Loucy (cell line): ENCODE measurements at regions not wholly inside any gene's neighbourhood (a gene's known extent, or its start where the extent isn't known, plus 50 kb on each side); places are given as distances from the start of the nearest gene placed in this dataset.
A peak's percentile ranks its signal among the peaks of the same experiment; 100 is the strongest.

ENCODE experiments used
- H2AFZ ChIP-seq: fragments of 200-600 bp; sonication (generic); 2 replicates; pipeline ENCODE4 v1.6.0; 2016; ENCODE audit warnings: antibody characterized with exemption, mild to moderate bottlenecking, low read length, moderate library complexity
- H3F3A ChIP-seq: fragments of 200-600 bp; 2 replicates; pipeline ENCODE4 v1.6.0; 2016; ENCODE audit warnings: antibody characterized with exemption, low read depth, mild to moderate bottlenecking
- H3K27me3 ChIP-seq: fragments of 200-600 bp; sonication (generic); 2 replicates; pipeline ENCODE4 v1.6.1; 2014; ENCODE audit warnings: low read length, mild to moderate bottlenecking; ENCODE audit not compliant: insufficient read depth, poor library complexity, severe bottlenecking
- H3K36me3 ChIP-seq: fragments of 200-600 bp; sonication (generic); 2 replicates; pipeline ENCODE4 v1.6.1; 2016; ENCODE audit warnings: low read length; ENCODE audit not compliant: insufficient read depth
- H3K4me1 ChIP-seq: fragments of 200-600 bp; sonication (generic); 2 replicates; pipeline ENCODE4 v1.5.1; 2014; ENCODE audit warnings: low read length, mild to moderate bottlenecking; ENCODE audit not compliant: insufficient read depth, poor library complexity, severe bottlenecking
- H3K4me2 ChIP-seq: fragments of 200-600 bp; sonication (generic); 2 replicates; pipeline ENCODE4 v1.6.0; 2014; ENCODE audit warnings: antibody characterized with exemption, low read length, low read depth, mild to moderate bottlenecking; ENCODE audit not compliant: poor library complexity, severe bottlenecking
- H3K4me3 ChIP-seq: fragments of 200-600 bp; sonication (generic); 2 replicates; pipeline ENCODE4 v1.5.1; 2014; ENCODE audit warnings: low read length, mild to moderate bottlenecking, mixed read lengths; ENCODE audit not compliant: poor library complexity, severe bottlenecking
- H3K79me2 ChIP-seq: fragments of 200-600 bp; sonication (generic); 2 replicates; pipeline ENCODE4 v1.6.1; 2014; ENCODE audit warnings: low read length; ENCODE audit not compliant: insufficient read depth
- H3K9ac ChIP-seq: fragments of 200-600 bp; sonication (generic); 2 replicates; pipeline ENCODE4 v1.6.0; 2014; ENCODE audit warnings: mild to moderate bottlenecking, low read depth, low read length, moderate library complexity; ENCODE audit not compliant: poor library complexity, severe bottlenecking
- H3K9me2 ChIP-seq: fragments of 200-600 bp; sonication (generic); replicated peaks from 2 replicates; pipeline ENCODE4 v1.6.1; 2016; ENCODE audit warnings: low read depth, low read length, mixed read lengths
- H3K9me3 ChIP-seq: fragments of 200-600 bp; sonication (generic); 2 replicates; pipeline ENCODE4 v1.6.1; 2014; ENCODE audit warnings: mild to moderate bottlenecking, antibody characterized with exemption, low read length, low read depth; ENCODE audit not compliant: insufficient read depth
- H4K20me1 ChIP-seq: fragments of 200-600 bp; sonication (generic); 2 replicates; pipeline ENCODE4 v1.6.0; 2014; ENCODE audit warnings: antibody characterized with exemption, low read length, mild to moderate bottlenecking; ENCODE audit not compliant: insufficient read depth, poor library complexity, severe bottlenecking
- EZH2phosphoT487 ChIP-seq: fragments of 200-600 bp; IDR thresholded peaks from 2 replicates; pipeline ENCODE4 v1.6.1; 2018; ENCODE audit warnings: antibody characterized with exemption, mild to moderate bottlenecking, moderate library complexity, borderline replicate concordance
- TF ChIP-seq, protein P1 (sequence below): fragments of 200-600 bp; sonication (generic); conservative IDR thresholded peaks from 2 replicates; pipeline ENCODE4 v1.5.1; 2014; ENCODE audit warnings: mild to moderate bottlenecking, antibody characterized with exemption, low read length

DNA sequence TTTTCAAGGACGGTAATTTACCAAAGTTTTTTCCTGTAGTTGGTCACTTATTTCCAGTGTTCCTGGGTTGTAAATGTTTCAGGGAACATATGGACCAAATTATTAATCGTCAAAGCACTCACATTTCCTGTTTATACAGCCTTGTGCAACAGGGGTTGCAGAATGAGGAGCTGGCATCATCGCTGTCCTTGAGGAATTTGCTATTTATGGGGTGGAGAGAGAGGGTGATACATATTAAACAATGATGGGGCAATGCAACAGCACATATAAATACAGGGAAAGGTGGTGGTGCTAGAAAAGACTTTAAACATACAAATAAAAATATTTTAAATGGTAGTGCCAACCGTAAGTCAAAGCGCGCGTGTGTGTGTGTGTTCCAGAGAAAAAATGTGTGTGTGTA is 369.8 kb downstream of the NPHP4 start:
- Histone ChIP-seq H3K36me3 (no peaks in the 10 kb centered on the region), H4K20me1 (no peaks in the 10 kb centered on the region), H3K79me2 (no peaks in the 10 kb centered on the region), H3K4me1 (no peaks in the 10 kb centered on the region), H3K27me3 (no peaks in the 10 kb centered on the region), H3F3A (no peaks in the 10 kb centered on the region), H3K4me3 (no peak overlapping the region), H3K4me2 (no peak overlapping the region), H3K9me3 (no peaks in the 10 kb centered on the region; the same call in 1 of the 2 replicates), H2AFZ (no peak overlapping the region), H3K9me2 (no peaks in the 10 kb centered on the region), H3K9ac (no peak overlapping the region)
- TF ChIP-seq, protein P1, sequence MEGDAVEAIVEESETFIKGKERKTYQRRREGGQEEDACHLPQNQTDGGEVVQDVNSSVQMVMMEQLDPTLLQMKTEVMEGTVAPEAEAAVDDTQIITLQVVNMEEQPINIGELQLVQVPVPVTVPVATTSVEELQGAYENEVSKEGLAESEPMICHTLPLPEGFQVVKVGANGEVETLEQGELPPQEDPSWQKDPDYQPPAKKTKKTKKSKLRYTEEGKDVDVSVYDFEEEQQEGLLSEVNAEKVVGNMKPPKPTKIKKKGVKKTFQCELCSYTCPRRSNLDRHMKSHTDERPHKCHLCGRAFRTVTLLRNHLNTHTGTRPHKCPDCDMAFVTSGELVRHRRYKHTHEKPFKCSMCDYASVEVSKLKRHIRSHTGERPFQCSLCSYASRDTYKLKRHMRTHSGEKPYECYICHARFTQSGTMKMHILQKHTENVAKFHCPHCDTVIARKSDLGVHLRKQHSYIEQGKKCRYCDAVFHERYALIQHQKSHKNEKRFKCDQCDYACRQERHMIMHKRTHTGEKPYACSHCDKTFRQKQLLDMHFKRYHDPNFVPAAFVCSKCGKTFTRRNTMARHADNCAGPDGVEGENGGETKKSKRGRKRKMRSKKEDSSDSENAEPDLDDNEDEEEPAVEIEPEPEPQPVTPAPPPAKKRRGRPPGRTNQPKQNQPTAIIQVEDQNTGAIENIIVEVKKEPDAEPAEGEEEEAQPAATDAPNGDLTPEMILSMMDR, result no peak
- no peak for TF ChIP-seq EZH2phosphoT487

DNA sequence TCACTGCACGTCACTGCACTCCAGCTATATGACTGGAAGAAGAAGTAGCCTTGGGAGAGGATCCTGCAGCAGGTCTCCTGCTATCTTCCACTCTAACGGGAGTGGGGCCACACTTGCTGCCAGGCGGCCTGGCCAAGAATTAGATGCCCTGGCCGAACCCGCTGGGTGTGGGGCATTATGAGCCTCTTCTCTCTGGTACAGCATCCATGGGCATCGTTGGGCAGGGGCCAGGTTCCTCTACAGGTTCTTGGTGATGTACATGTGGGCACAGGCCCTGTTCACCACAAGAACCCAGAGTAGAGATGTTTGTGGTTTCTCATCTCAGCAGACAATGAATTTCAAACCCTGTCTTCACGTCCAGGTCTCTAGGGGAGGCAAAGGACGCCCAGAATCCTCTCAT is 370.5 kb downstream of the NPHP4 start:
- Histone ChIP-seq H3K9me3 (no peaks in the 10 kb centered on the region; the same call in 1 of the 2 replicates), H3K27me3 (no peaks in the 10 kb centered on the region), H4K20me1 (no peaks in the 10 kb centered on the region), H3K4me2 (no peak overlapping the region), H3F3A (no peaks in the 10 kb centered on the region), H3K9ac (no peak overlapping the region), H2AFZ (no peak overlapping the region), H3K9me2 (no peaks in the 10 kb centered on the region), H3K4me1 (no peaks in the 10 kb centered on the region), H3K4me3 (no peak overlapping the region), H3K79me2 (no peaks in the 10 kb centered on the region), H3K36me3 (no peaks in the 10 kb centered on the region)
- TF ChIP-seq EZH2phosphoT487, result no peak
- TF ChIP-seq, protein P1, result no peak

DNA sequence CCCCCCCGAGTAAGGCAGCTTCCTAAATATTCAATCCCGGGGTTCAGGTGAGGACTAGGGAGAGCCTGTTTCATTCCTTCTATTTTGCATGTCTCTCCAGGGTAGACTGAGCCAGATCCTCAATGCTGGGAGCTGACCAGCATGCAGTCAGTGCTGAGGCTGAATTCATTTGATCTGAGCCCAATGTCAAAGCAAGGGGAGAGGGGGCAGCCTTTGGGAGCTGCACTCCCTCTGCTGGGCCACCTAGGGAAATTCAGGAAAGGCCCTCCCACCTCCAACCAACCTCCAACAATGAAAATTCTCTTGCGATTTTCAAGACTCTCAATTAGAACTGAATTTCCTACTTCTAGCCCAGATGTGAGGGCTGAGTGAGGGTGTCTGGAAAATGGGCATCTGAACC is 371.2 kb downstream of the NPHP4 start:
- TF ChIP-seq EZH2phosphoT487, result no peak
- TF ChIP-seq, protein P1, result peak; percentile 43
- no peaks in the 10 kb centered on the region for H3K79me2 ChIP-seq
- no peaks in the 10 kb centered on the region for H3K36me3 ChIP-seq
- H3K9me3 ChIP-seq, result no peaks in the 10 kb centered on the region; the same call in 1 of the 2 replicates
- H4K20me1 ChIP-seq, result no peaks in the 10 kb centered on the region
- no peaks in the 10 kb centered on the region for H3K27me3 ChIP-seq
- no peaks in the 10 kb centered on the region for H3K9me2 ChIP-seq
- H3K4me1 ChIP-seq, result no peaks in the 10 kb centered on the region
- no peak overlapping the region for H3K4me3 ChIP-seq
- no peak overlapping the region for H2AFZ ChIP-seq
- H3K9ac ChIP-seq, result no peak overlapping the region
- H3K4me2 ChIP-seq, result no peak overlapping the region
- no peaks in the 10 kb centered on the region for H3F3A ChIP-seq
